Colonic mucosa (tissue), 4 donors: ENCODE measurements at regions not wholly inside any gene's neighbourhood (a gene's known extent, or its start where the extent isn't known, plus 50 kb on each side); places are given as distances from the start of the nearest gene placed in this dataset.

ENCODE experiments used
- DNase-seq: peaks from one replicate; pipeline ENCODE4 v3.0.0-alpha.2; 2020
- H3K27ac ChIP-seq: fragments of 200-600 bp; one replicate; pipeline ENCODE4 v1.8.0; 2021
- H3K27me3 ChIP-seq: fragments of 200-600 bp; one replicate; pipeline ENCODE4 v1.8.0; 2021
- H3K36me3 ChIP-seq: fragments of 200-600 bp; one replicate; pipeline ENCODE4 v1.8.0; 2021
- H3K4me1 ChIP-seq: fragments of 200-600 bp; one replicate; pipeline ENCODE4 v1.8.0; 2021; ENCODE audit warnings: mild to moderate bottlenecking
- H3K4me3 ChIP-seq: fragments of 200-600 bp; one replicate; pipeline ENCODE4 v1.8.0; 2021
- H3K9ac ChIP-seq, 2 donors: one replicate each; pipeline ENCODE4 v1.7.0; 2013; ENCODE audit warnings: control low read depth in 2 of 2, low read depth in 2 of 2, low read length in 2 of 2
- H3K9me3 ChIP-seq: fragments of 200-600 bp; one replicate; pipeline ENCODE4 v1.8.0; 2021
- intact Hi-C: fragments of 100-400 bp; cut with DNase I; formaldehyde crosslinking; loops from one replicate; pipeline ENCODE4 v1.14.1; 2022
- TF ChIP-seq, protein P1 (sequence below): fragments of 200-600 bp; IDR thresholded peaks from one replicate; pipeline ENCODE4 v1.8.0; 2022; ENCODE audit warnings: antibody characterized with exemption, mild to moderate bottlenecking
- donor health status: healthy.
- donor health status: DM: no; HTN: no; CAD: no.
- donor health status: DM: no; HTN: no; CAD: no.

DNA sequence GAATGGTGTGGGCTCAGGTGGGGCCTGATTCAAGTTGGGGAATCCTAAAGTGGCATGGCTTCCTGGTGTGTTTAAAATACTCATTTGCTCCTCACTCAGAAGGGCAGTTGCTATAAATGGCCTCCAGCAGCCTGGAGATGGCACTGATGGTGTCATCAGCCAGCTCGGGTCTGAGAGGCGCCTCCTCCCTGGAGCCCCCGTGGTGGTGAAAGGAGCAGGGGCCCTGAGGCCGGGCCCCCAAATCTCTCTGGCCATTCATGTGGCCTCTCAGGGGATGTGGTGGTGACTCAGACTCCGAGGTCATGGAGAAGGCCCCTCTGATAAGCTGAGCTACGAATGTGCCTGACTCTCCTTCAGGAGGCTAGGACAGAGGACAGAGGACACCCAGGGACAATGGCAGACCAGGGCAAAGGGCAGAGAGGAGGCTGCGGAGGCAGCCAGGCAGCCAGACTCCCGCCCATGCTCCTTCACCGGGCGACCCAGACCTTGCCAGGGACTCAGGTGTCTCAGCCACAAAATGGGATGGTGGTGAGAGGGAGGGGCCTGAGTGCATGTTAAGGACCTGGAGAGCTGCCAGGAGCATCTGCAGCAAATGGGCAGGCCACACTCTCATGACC, 129.2 kb downstream of the CTTN start:
- Histone ChIP-seq H3K9ac (no peak overlapping the region), H3K27me3 (no peaks in the 10 kb centered on the region), H3K27ac (no peak overlapping the region), H3K36me3 (no peaks in the 10 kb centered on the region), H3K4me3 (no peak overlapping the region), H3K4me1 (no peaks in the 10 kb centered on the region), H3K9me3 (no peaks in the 10 kb centered on the region)
- TF ChIP-seq, protein P1, sequence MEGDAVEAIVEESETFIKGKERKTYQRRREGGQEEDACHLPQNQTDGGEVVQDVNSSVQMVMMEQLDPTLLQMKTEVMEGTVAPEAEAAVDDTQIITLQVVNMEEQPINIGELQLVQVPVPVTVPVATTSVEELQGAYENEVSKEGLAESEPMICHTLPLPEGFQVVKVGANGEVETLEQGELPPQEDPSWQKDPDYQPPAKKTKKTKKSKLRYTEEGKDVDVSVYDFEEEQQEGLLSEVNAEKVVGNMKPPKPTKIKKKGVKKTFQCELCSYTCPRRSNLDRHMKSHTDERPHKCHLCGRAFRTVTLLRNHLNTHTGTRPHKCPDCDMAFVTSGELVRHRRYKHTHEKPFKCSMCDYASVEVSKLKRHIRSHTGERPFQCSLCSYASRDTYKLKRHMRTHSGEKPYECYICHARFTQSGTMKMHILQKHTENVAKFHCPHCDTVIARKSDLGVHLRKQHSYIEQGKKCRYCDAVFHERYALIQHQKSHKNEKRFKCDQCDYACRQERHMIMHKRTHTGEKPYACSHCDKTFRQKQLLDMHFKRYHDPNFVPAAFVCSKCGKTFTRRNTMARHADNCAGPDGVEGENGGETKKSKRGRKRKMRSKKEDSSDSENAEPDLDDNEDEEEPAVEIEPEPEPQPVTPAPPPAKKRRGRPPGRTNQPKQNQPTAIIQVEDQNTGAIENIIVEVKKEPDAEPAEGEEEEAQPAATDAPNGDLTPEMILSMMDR, result no peak
- intact Hi-C loops, result no loop called here
- no peak for DNase-seq

DNA sequence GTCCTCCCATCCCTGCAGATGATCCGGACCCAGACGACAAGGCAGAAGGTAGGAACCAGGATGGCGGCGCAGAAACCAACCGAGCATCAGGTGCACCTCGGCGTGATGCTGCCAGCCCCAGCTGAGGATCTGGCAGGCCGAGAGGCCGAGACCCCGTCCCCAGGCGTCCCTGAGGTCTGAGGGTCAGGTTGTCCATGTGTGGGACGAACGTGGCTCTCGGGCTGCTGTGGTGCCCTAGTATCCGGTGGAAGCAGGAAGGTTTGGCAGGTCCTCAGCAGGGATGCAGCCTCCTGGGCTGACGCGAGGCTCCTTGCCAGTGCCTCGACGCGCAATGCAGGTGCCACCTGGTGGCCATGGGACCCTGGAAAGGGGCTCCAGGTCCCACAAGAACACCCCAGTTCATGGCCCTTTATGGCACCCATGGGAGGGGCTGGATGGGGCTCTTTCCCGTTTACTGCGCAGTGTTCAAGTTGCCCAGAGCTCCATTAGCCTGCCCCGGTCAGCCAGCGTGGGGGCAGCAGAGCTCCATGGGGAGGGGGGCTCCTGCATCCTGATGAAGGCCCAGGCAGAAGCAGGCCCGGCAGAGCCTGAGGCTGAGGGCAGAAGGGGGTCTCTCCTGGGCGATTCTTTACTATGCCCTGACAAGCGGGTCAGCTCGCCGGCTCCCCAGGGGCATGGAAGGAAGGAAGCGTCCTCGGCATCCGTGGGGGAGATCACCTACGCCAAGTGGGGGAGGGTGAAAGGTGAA, 129.9 kb downstream of the CTTN start:
- DNase-seq, result no peak
- H3K4me1 ChIP-seq, result no peaks in the 10 kb centered on the region

DNA sequence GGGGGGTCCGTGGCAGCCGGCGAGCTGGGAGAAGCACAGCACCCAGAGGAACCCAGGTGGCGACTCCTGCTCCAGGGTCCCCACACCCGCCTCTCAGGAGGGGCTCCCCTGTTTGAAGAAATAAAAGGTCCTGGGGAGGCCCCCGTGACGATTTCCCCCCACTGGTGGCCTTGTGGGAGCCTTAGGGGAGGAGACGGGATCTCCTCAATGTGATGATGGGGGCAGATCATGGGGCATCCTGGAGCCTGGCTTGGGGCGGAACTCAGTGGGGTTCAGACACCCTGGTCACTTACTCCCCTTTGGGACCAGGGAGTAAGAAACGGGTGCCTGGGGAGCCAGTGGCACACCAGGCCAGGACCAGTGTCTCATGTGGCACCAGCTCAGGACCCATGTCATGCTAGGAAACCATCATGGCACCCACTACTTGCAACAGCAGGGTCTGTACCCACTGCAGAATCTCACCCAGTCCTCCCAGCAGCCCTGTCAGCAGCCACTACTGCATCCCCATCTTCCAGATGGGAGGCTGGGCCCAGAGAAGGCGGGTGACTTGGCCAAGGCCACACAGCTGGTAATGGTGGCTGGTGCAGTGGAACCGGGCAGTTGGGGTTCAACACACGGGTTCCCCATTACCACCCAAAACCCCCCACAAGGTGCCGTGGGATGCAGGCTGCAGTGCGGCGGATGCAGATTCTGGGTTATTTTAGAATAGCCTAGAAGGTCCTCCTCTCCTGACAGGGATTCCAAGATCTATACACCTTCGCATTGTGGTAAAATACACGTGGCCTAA, 130.7 kb downstream of the CTTN start:
- Histone ChIP-seq H3K4me1 (no peaks in the 10 kb centered on the region), H3K27ac (no peak overlapping the region), H3K4me3 (no peak overlapping the region), H3K36me3 (no peaks in the 10 kb centered on the region), H3K27me3 (no peaks in the 10 kb centered on the region), H3K9me3 (no peaks in the 10 kb centered on the region), H3K9ac (no peak overlapping the region)
- intact Hi-C loops, result no loop called here
- TF ChIP-seq, protein P1, result no peak
- no peak for DNase-seq

More for the DNA sequence above, 129.9 kb downstream of the CTTN start:
- intact Hi-C loops, result no loop called here
- H3K9me3 ChIP-seq, result no peaks in the 10 kb centered on the region
- H3K36me3 ChIP-seq, result no peaks in the 10 kb centered on the region
- H3K27me3 ChIP-seq, result no peaks in the 10 kb centered on the region
- H3K9ac ChIP-seq, result no peak overlapping the region
- H3K4me3 ChIP-seq, result no peak overlapping the region
- H3K27ac ChIP-seq, result no peak overlapping the region
- TF ChIP-seq, protein P1, result no peak

DNA sequence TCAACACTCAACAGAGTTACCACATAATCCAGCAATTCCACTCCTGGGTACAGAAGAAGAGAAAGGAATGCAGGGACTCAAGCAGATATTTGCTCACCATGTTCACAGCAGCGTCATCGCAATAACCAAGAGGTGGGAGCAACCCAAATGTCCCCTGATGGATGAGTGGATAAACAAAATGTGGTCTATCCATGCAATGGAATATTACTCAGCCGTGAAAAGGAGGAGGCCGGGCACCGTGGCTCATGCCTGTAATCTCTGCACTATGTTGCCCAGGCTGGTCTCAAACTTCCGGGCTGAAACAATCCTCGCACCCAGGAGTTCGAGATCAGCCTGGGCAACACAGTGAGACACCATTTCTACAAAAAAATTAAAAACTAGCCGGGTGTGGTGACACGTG, 131.7 kb downstream of the CTTN start:
- no peak for DNase-seq
- TF ChIP-seq, protein P1, result no peak
- intact Hi-C loops, result no loop called here
- Histone ChIP-seq H3K9ac (no peak overlapping the region), H3K4me1 (no peaks in the 10 kb centered on the region), H3K9me3 (no peaks in the 10 kb centered on the region), H3K27ac (no peak overlapping the region), H3K4me3 (no peak overlapping the region), H3K27me3 (no peaks in the 10 kb centered on the region), H3K36me3 (no peaks in the 10 kb centered on the region)

DNA sequence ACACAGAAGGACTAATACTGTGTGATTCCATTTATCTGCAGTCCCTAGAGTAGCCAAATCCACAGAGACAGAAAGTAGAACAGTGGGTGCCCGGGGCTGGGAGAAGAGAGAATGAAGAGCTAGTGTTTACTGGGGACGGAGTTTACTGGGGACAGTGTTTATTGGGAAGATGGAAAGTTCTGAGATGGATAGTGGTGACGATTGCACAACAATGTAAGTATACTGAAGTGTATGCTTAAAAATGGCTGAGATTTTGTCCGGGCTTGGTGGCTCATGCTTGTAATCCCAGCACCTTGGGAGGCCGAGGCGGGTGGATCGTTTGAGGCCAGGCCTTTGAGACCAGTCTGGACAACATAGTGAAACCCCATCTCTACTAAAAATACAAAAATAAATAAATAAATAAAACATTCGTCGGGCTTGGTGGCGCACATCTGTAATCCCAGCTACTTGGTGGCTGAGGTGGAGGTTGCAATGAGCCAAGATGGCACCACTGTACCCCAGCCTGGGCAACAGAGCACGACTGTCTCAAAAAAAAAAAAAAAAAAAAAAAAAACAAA, 132.4 kb downstream of the CTTN start:
- Histone ChIP-seq H3K27me3 (no peaks in the 10 kb centered on the region), H3K9ac (no peak overlapping the region), H3K9me3 (no peaks in the 10 kb centered on the region), H3K36me3 (no peaks in the 10 kb centered on the region), H3K27ac (no peak overlapping the region), H3K4me3 (no peak overlapping the region), H3K4me1 (no peaks in the 10 kb centered on the region)
- no peak for DNase-seq
- intact Hi-C loops, result no loop called here
- TF ChIP-seq, protein P1, result no peak
